Peyer's patch (tissue), 4 donors: ENCODE measurements at regions not wholly inside any gene's neighbourhood (a gene's known extent, or its start where the extent isn't known, plus 50 kb on each side); places are given as distances from the start of the nearest gene placed in this dataset.

Experiments
- DNase-seq, 3 donors: peaks; one replicate each; pipeline ENCODE4 v3.0.0-alpha.2; 2017 to 2019
- H3K27ac ChIP-seq, 4 donors: fragments of 200-600 bp; sonication (generic); one replicate each; pipeline ENCODE4 v1.5.1; 2016 to 2019
- H3K27me3 ChIP-seq, 2 donors: fragments of 200-600 bp; sonication (generic); one replicate each; pipeline ENCODE4 v1.5.1; 2019
- H3K36me3 ChIP-seq, 3 donors: fragments of 200-600 bp; sonication (generic); one replicate each; pipeline ENCODE4 v1.5.1; 2016 to 2019
- H3K4me1 ChIP-seq, 4 donors: fragments of 200-600 bp; sonication (generic); one replicate each; pipeline ENCODE4 v1.5.1; 2016 to 2019
- H3K4me3 ChIP-seq, 4 donors: fragments of 200-600 bp; sonication (generic); 1 replicate in 3 of 4; 2 replicates in 1 of 4; pipeline ENCODE4 v1.5.1; 2016 to 2019; ENCODE audit warnings: mild to moderate bottlenecking in 1 of 4
- H3K9me3 ChIP-seq, 4 donors: fragments of 200-600 bp; sonication (generic); one replicate each; pipeline ENCODE4 v1.5.1; 2016 to 2019; ENCODE audit warnings: mild to moderate bottlenecking in 1 of 4
- CTCF ChIP-seq, 6 experiments: fragments of 450-650 bp in 4 of 6; fragments of 200-600 bp in 2 of 6; sonication (generic) in 1 of 6; IDR thresholded peaks; one replicate each; pipeline ENCODE4 v1.5.1; 2017 to 2019; ENCODE audit warnings: antibody characterized with exemption in 6 of 6, mild to moderate bottlenecking in 3 of 6, moderate library complexity in 1 of 6
- POLR2A ChIP-seq, 2 donors: fragments of 450-650 bp; IDR thresholded peaks; one replicate each; pipeline ENCODE4 v1.5.1; 2017; ENCODE audit warnings: antibody characterized with exemption in 2 of 2, mild to moderate bottlenecking in 2 of 2, moderate library complexity in 2 of 2

- Histone ChIP-seq H3K4me3 (no peak overlapping the region), H3K27ac (no peak overlapping the region), H3K27me3 (no peaks in the 10 kb centered on the region), H3K36me3 (no peaks in the 10 kb centered on the region), H3K9me3 (no peaks in the 10 kb centered on the region), H3K4me1 (no peaks in the 10 kb centered on the region)
- DNase-seq, result no peak
- TF ChIP-seq CTCF (IDR thresholded peaks at IDR 0.05), result no peak
- no peak for TF ChIP-seq POLR2A (IDR thresholded peaks at IDR 0.05)
Observed at GRCh38 chr15:61633951-61634350, 404.8 kb upstream of the RORA start.

- Histone ChIP-seq H3K4me3 (no peak overlapping the region), H3K9me3 (no peaks in the 10 kb centered on the region), H3K4me1 (no peaks in the 10 kb centered on the region), H3K27me3 (no peaks in the 10 kb centered on the region), H3K27ac (no peak overlapping the region), H3K36me3 (no peaks in the 10 kb centered on the region)
- DNase-seq, result no peak
- no peak for TF ChIP-seq CTCF (IDR thresholded peaks at IDR 0.05)
- TF ChIP-seq POLR2A (IDR thresholded peaks at IDR 0.05), result no peak
Observed at GRCh38 chr15:61629269-61629668, 400.2 kb upstream of the RORA start.

- no peak for DNase-seq
- Histone ChIP-seq H3K4me3 (no peak overlapping the region), H3K27ac (no peak overlapping the region), H3K9me3 (no peaks in the 10 kb centered on the region), H3K36me3 (no peaks in the 10 kb centered on the region), H3K27me3 (no peaks in the 10 kb centered on the region), H3K4me1 (no peaks in the 10 kb centered on the region)
- TF ChIP-seq CTCF (IDR thresholded peaks at IDR 0.05) (no peak), POLR2A (IDR thresholded peaks at IDR 0.05) (no peak)
Observed at GRCh38 chr15:61624950-61625349, 395.8 kb upstream of the RORA start.

- H3K36me3 ChIP-seq, result no peaks in the 10 kb centered on the region
- no peaks in the 10 kb centered on the region for H3K27me3 ChIP-seq
- no peak for DNase-seq
- H3K4me1 ChIP-seq, result no peaks in the 10 kb centered on the region
- no peaks in the 10 kb centered on the region for H3K9me3 ChIP-seq
- TF ChIP-seq POLR2A (IDR thresholded peaks at IDR 0.05) (no peak), CTCF (IDR thresholded peaks at IDR 0.05) (no peak)
- no peak overlapping the region for H3K27ac ChIP-seq
- no peak overlapping the region for H3K4me3 ChIP-seq
Observed at GRCh38 chr15:61623746-61624145, 394.6 kb upstream of the RORA start.

GRCh38 chr15:61621865-61622264, 392.8 kb upstream of the RORA start:
- H3K27ac ChIP-seq, result no peak overlapping the region
- H3K9me3 ChIP-seq, result no peaks in the 10 kb centered on the region
- TF ChIP-seq CTCF (IDR thresholded peaks at IDR 0.05), result no peak
- no peak for TF ChIP-seq POLR2A (IDR thresholded peaks at IDR 0.05)
- H3K27me3 ChIP-seq, result no peaks in the 10 kb centered on the region
- H3K4me1 ChIP-seq, result no peaks in the 10 kb centered on the region
- H3K4me3 ChIP-seq, result no peak overlapping the region
- DNase-seq, result no peak
- no peaks in the 10 kb centered on the region for H3K36me3 ChIP-seq

GRCh38 chr15:61621146-61621545, 392.0 kb upstream of the RORA start:
- H3K27me3 ChIP-seq, result no peaks in the 10 kb centered on the region
- DNase-seq, result no peak
- H3K27ac ChIP-seq, result no peak overlapping the region
- TF ChIP-seq POLR2A (IDR thresholded peaks at IDR 0.05), result no peak
- TF ChIP-seq CTCF (IDR thresholded peaks at IDR 0.05), result peak in 3 of 6 experiments; percentile 6 to 17 (median 10)
- no peaks in the 10 kb centered on the region for H3K9me3 ChIP-seq
- H3K4me1 ChIP-seq, result no peaks in the 10 kb centered on the region
- H3K36me3 ChIP-seq, result no peaks in the 10 kb centered on the region
- H3K4me3 ChIP-seq, result no peak overlapping the region
